Mesodermal cell (in vitro differentiated cells): ENCODE measurements at regions not wholly inside any gene's neighbourhood (a gene's known extent, or its start where the extent isn't known, plus 50 kb on each side); places are given as distances from the start of the nearest gene placed in this dataset.

Experiments
- H3K27ac ChIP-seq: 2 replicates; pipeline ENCODE4 v1.7.0; 2013; ENCODE audit warnings: mild to moderate bottlenecking, low read depth, low read length, moderate library complexity; ENCODE audit not compliant: severe bottlenecking
- H3K36me3 ChIP-seq: 2 replicates; pipeline ENCODE4 v1.7.1; 2013; ENCODE audit warnings: mild to moderate bottlenecking, low read length, moderate library complexity; ENCODE audit not compliant: control insufficient read depth, insufficient read depth
- H3K4me1 ChIP-seq: one replicate; pipeline ENCODE4 v1.7.1; 2013; ENCODE audit warnings: mild to moderate bottlenecking, low read length; ENCODE audit not compliant: insufficient read depth, control insufficient read depth, poor library complexity, severe bottlenecking
- H3K4me3 ChIP-seq: 2 replicates; pipeline ENCODE4 v1.7.0; 2013; ENCODE audit warnings: low read length, control low read depth, mild to moderate bottlenecking; ENCODE audit not compliant: insufficient read depth, poor library complexity, severe bottlenecking; ENCODE audit errors: extremely low read depth
- H3K9me3 ChIP-seq: 2 replicates; pipeline ENCODE4 v1.7.1; 2013; ENCODE audit warnings: mild to moderate bottlenecking, low read length, moderate library complexity; ENCODE audit not compliant: control insufficient read depth
- WGBS, 2 experiments: methylation state at CpG; one replicate each; pipeline ENCODE4 v1.1.5; 2013; ENCODE audit warnings: missing lambda C conversion rate in 2 of 2; ENCODE audit not compliant: insufficient coverage in 2 of 2; 5-methylcytosine and 5-hydroxymethylcytosine counted together

DNA sequence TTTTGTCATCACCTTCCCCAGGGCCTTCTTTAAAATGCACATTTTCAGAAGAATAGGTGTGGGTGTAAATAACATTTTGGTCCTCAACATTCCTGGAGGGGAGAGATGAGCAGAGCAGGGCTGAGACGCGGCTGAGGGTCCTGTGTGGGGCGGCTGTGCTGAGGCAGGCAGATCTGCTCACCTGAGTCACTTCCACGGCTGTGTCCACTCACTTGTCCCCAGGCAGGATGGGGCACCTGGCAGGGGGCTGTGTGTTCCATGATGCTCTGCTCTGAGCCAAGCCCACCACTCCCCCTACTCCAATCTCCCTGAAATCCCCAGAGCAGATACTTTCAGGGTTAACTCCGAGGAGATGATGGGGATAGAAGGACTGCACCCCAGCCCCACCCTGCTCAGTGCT is 93.8 kb downstream of the GLRX3 start:
- no peaks in the 10 kb centered on the region for H3K9me3 ChIP-seq
- WGBS, 2 experiments = 82 to 93% methylated on average over 3 to 4 of the region's 5 CpGs
- no peaks in the 10 kb centered on the region for H3K4me1 ChIP-seq
- H3K27ac ChIP-seq = no peak overlapping the region
- no peak overlapping the region for H3K4me3 ChIP-seq
- H3K36me3 ChIP-seq = no peaks in the 10 kb centered on the region

DNA sequence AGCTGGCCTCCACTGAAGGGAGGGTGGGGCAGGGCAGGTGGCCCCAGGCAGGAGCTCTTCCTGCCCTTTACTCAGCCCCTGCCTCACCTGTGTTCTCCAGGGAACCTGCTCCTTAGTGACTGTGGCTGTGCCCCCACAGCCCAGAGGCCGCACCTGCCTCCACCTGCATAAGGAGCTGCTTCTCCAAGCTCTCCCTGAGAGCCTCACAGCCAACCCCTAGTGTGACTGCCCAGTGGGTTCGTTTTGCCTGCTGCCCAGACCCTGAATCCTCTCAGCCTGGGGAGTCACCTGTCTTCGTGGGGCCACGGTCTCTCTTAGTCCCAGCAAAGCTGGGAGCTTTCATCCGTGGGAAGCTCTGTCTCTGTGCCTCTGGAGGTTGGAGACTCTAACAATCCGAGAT is 94.4 kb downstream of the GLRX3 start:
- WGBS, 2 experiments = 87 to 88% methylated on average over 4 to 6 of the region's 6 CpGs
- H3K36me3 ChIP-seq = no peaks in the 10 kb centered on the region
- H3K9me3 ChIP-seq = no peaks in the 10 kb centered on the region
- H3K4me1 ChIP-seq = no peaks in the 10 kb centered on the region
- H3K27ac ChIP-seq = no peak overlapping the region
- no peak overlapping the region for H3K4me3 ChIP-seq

DNA sequence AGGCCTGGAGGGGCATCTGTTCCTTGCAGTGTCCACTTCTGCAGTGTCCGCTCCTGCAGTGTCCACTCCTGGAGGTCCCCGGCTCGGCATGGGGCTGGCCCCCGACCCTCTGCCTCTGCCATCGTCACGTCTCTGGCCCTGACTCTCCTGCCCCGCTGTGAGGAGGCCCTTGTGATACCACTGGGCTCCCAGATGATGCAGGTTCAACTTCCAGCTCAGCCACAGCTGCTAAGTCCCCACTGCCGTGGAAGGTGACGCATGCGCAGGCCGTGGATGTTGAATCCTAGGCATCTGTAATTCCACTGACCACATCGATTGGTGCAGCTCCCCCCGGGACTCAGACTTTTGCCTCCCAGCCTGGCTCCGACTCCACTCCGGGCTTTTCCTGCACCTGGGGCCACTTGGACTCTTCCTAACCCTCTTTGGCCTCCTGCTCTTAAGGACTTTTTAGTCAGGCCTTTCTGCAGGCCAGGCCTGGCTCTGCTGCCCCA is 95.1 kb downstream of the GLRX3 start:
- Histone ChIP-seq H3K4me1 (no peaks in the 10 kb centered on the region), H3K4me3 (no peak overlapping the region), H3K36me3 (no peaks in the 10 kb centered on the region), H3K27ac (no peak overlapping the region), H3K9me3 (no peaks in the 10 kb centered on the region)
- WGBS, 2 experiments = 93 to 94% methylated on average over 15 of the region's 15 CpGs

GRCh38 chr10:130232166-130233034 is 96.2 kb downstream of the GLRX3 start:
- H3K36me3 ChIP-seq = no peaks in the 10 kb centered on the region
- 91 to 92% methylated on average over 20 to 25 of the region's 28 CpGs for whole genome bisulfite sequencing, 2 experiments
- H3K27ac ChIP-seq = no peak overlapping the region
- no peaks in the 10 kb centered on the region for H3K9me3 ChIP-seq
- H3K4me3 ChIP-seq = no peak overlapping the region
- H3K4me1 ChIP-seq = no peaks in the 10 kb centered on the region

- no peaks in the 10 kb centered on the region for H3K9me3 ChIP-seq
- no peak overlapping the region for H3K27ac ChIP-seq
- H3K4me1 ChIP-seq = no peaks in the 10 kb centered on the region
- no peaks in the 10 kb centered on the region for H3K36me3 ChIP-seq
- 91 to 92% methylated on average over 14 of the region's 14 CpGs for WGBS, 2 experiments
- H3K4me3 ChIP-seq = no peak overlapping the region
Measured at GRCh38 chr10:130233035-130233360, 96.8 kb downstream of the GLRX3 start.

DNA sequence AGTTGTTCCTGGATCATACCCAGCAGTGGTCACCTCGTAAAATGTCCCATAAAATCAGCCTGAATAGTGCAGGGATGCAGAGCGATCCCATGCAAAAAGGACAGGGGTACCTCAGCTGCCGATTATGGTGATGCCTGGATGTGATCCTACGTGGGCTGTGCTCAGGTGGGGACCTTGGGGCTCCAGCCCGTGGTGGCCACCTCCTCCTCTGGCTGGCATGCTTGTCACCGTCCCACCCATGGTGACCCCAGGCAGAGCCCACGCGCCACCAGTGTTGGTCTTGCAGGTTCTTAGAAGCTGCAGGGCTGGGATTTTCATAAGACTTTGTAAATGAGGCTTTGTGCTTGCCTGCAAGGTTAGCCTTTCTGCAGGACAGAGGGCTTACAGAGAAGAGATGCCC is 97.2 kb downstream of the GLRX3 start:
- WGBS, 2 experiments = 86 to 93% methylated on average over 6 to 8 of the region's 8 CpGs
- H3K9me3 ChIP-seq = no peaks in the 10 kb centered on the region
- H3K27ac ChIP-seq = no peak overlapping the region
- no peaks in the 10 kb centered on the region for H3K4me1 ChIP-seq
- H3K4me3 ChIP-seq = no peak overlapping the region
- H3K36me3 ChIP-seq = no peaks in the 10 kb centered on the region

- WGBS, 2 experiments = 85 to 93% methylated on average over 9 of the region's 10 CpGs
- no peaks in the 10 kb centered on the region for H3K9me3 ChIP-seq
- no peak overlapping the region for H3K4me3 ChIP-seq
- H3K4me1 ChIP-seq = no peaks in the 10 kb centered on the region
- no peaks in the 10 kb centered on the region for H3K36me3 ChIP-seq
- H3K27ac ChIP-seq = no peak overlapping the region
Measured at GRCh38 chr10:130234171-130234965, 98.2 kb downstream of the GLRX3 start.

GRCh38 chr10:130236711-130237110 is 100.5 kb downstream of the GLRX3 start:
- H3K27ac ChIP-seq = no peak overlapping the region
- no peaks in the 10 kb centered on the region for H3K36me3 ChIP-seq
- H3K9me3 ChIP-seq = no peaks in the 10 kb centered on the region
- H3K4me3 ChIP-seq = no peak overlapping the region
- H3K4me1 ChIP-seq = no peaks in the 10 kb centered on the region
- WGBS, 2 experiments = 20% methylated on average over 1 of the region's 1 CpG; no CpG with 5 or more reads in 1 of the 2 experiments

- Histone ChIP-seq H3K4me1 (no peaks in the 10 kb centered on the region), H3K9me3 (no peaks in the 10 kb centered on the region), H3K4me3 (no peak overlapping the region), H3K27ac (no peak overlapping the region), H3K36me3 (no peaks in the 10 kb centered on the region)
- WGBS, 2 experiments = 100% methylated on average over 1 of the region's 2 CpGs; no CpG with 5 or more reads in 1 of the 2 experiments
Measured at GRCh38 chr10:130240409-130240808, 104.2 kb downstream of the GLRX3 start.

DNA sequence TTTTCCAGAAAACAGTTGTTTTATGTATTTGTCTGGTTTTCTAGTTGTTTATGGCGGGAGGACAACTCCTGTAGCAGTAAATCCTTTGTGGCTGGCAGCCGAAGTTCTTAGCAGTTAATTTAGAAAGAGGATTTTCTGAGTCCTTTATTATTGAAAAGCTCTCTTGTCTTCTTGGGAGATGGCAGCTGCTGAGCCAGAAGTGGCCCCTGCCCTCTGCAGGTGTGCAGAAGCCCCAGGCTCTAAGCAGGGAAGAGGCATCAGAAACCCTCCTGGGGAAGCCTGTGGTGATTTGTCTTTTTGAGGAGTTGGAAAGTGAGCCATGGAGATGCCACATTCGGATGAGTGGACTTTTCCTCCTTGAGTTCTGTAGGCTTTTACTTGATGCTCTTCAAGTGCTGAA is 106.3 kb downstream of the GLRX3 start:
- no peak overlapping the region for H3K27ac ChIP-seq
- H3K4me1 ChIP-seq = no peaks in the 10 kb centered on the region
- no peak overlapping the region for H3K4me3 ChIP-seq
- WGBS, 2 experiments = 71 to 83% methylated on average over 1 to 2 of the region's 3 CpGs
- H3K9me3 ChIP-seq = no peaks in the 10 kb centered on the region
- H3K36me3 ChIP-seq = no peaks in the 10 kb centered on the region

- H3K9me3 ChIP-seq = no peaks in the 10 kb centered on the region
- H3K27ac ChIP-seq = no peak overlapping the region
- no peak overlapping the region for H3K4me3 ChIP-seq
- no peaks in the 10 kb centered on the region for H3K4me1 ChIP-seq
- WGBS, 2 experiments = 83 to 100% methylated on average over 2 to 3 of the region's 3 CpGs
- no peaks in the 10 kb centered on the region for H3K36me3 ChIP-seq
Measured at GRCh38 chr10:130243015-130243414, 106.8 kb downstream of the GLRX3 start.
